IPS-18a (cell line): ENCODE measurements at regions not wholly inside any gene's neighbourhood (a gene's known extent, or its start where the extent isn't known, plus 50 kb on each side); places are given as distances from the start of the nearest gene placed in this dataset.

Experiments
- H3K27ac ChIP-seq: one replicate; pipeline ENCODE4 v1.5.1; 2013; ENCODE audit warnings: low read length
- H3K27me3 ChIP-seq: one replicate; pipeline ENCODE4 v1.6.1; 2013; ENCODE audit warnings: mild to moderate bottlenecking, low read length; ENCODE audit not compliant: control insufficient read depth, insufficient read depth
- H3K36me3 ChIP-seq: one replicate; pipeline ENCODE4 v1.6.1; 2013; ENCODE audit warnings: low read depth, low read length; ENCODE audit not compliant: control insufficient read depth
- H3K4me1 ChIP-seq: one replicate; pipeline ENCODE4 v1.6.1; 2013; ENCODE audit warnings: low read depth, low read length; ENCODE audit not compliant: control insufficient read depth
- H3K4me3 ChIP-seq: one replicate; pipeline ENCODE4 v1.5.1; 2013; ENCODE audit warnings: low read length
- H3K9ac ChIP-seq: one replicate; pipeline ENCODE4 v1.6.1; 2013; ENCODE audit warnings: mild to moderate bottlenecking, low read length, moderate library complexity
- H3K9me3 ChIP-seq: one replicate; pipeline ENCODE4 v1.6.1; 2013; ENCODE audit warnings: low read depth, low read length; ENCODE audit not compliant: control insufficient read depth

DNA sequence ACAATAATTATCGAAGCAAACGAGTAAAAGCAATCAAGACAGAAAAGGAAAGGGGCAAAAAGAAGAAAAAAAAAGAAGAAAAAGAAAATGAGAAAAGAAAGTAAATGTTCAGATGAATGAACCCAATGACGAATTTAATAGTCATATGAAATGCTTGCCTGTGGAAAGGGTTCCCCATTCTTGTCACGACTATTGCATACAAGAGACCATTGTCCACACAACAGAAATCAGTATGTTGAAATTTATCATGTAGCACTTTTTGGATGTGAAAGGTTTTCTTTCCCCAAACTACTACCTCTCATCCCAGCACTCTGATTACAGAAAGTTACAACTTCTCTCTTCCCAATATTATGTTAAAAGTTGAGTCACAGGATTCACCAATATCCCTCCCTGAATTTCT is 162.4 kb downstream of the ZDHHC21 start:
- Histone ChIP-seq H3K9me3 (no peaks in the 10 kb centered on the region), H3K4me3 (no peak overlapping the region), H3K27ac (no peak overlapping the region), H3K36me3 (no peaks in the 10 kb centered on the region), H3K9ac (no peak overlapping the region), H3K4me1 (peaks cover 32% of the 10 kb centered on the region), H3K27me3 (no peaks in the 10 kb centered on the region)

DNA sequence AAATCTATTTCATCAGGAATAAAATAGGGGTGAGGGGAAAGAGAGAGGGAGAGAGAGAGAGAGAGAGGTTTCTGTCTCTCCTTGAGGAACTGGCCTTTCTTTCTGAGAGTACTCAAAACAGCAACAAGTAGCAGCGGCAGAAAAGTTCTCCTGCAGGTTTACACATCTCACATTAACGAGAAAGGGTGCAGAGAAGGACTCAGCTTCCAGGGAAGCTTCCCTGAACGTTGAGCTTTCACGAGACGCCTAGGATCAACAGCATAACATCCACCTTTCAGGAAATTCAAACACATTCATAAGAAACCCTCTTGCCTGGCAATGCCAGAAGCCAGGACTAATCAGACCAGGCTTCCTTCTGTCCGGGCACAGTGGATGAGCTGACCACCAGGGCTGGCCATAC is 162.9 kb downstream of the ZDHHC21 start:
- no peak overlapping the region for H3K27ac ChIP-seq
- H3K36me3 ChIP-seq, result no peaks in the 10 kb centered on the region
- H3K4me1 ChIP-seq, result peaks cover 32% of the 10 kb centered on the region
- no peaks in the 10 kb centered on the region for H3K9me3 ChIP-seq
- no peaks in the 10 kb centered on the region for H3K27me3 ChIP-seq
- no peak overlapping the region for H3K9ac ChIP-seq
- H3K4me3 ChIP-seq, result no peak overlapping the region

DNA sequence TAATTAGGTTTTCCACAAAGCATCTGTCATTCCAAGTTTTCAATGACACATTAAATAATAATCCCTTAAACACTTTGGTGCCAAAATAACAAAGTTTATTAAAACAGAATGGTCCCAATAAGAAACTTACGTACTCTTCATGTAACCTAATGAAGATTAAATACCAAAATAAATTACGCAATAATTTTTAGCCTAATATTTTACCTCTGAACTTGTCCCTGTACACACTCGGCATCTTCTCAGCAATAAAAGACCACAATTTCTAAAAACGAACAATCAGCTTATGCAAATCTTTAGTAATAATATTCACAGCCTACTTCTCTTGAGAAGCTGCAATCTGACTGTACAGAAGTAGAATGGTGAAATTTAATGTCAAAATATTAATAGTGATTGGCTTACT is 163.6 kb downstream of the ZDHHC21 start:
- H3K4me1 ChIP-seq, result peaks cover 32% of the 10 kb centered on the region
- H3K9ac ChIP-seq, result no peak overlapping the region
- H3K9me3 ChIP-seq, result no peaks in the 10 kb centered on the region
- H3K27me3 ChIP-seq, result no peaks in the 10 kb centered on the region
- H3K36me3 ChIP-seq, result no peaks in the 10 kb centered on the region
- no peak overlapping the region for H3K4me3 ChIP-seq
- no peak overlapping the region for H3K27ac ChIP-seq

DNA sequence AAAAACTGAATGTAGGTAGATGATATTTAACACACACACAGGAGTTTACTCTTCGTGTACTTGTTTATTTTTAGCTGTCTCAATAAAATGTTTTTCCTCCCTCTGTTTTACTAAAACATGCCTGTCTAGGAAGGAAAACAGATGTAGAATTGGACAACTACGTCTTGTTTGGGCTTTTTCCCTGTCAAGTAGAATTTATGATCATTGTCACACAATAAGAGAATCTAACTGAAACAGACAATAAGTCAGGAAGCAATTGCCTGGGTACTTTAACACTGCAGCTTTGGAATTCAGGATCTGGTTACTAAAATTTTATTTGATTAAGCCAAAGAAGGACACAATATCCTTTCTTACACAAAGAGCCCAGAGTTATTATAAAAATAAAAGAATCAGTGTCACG is 164.2 kb downstream of the ZDHHC21 start:
- no peak overlapping the region for H3K4me3 ChIP-seq
- no peaks in the 10 kb centered on the region for H3K9me3 ChIP-seq
- H3K27ac ChIP-seq, result no peak overlapping the region
- no peaks in the 10 kb centered on the region for H3K36me3 ChIP-seq
- H3K27me3 ChIP-seq, result no peaks in the 10 kb centered on the region
- peaks cover 29% of the 10 kb centered on the region for H3K4me1 ChIP-seq
- no peak overlapping the region for H3K9ac ChIP-seq

DNA sequence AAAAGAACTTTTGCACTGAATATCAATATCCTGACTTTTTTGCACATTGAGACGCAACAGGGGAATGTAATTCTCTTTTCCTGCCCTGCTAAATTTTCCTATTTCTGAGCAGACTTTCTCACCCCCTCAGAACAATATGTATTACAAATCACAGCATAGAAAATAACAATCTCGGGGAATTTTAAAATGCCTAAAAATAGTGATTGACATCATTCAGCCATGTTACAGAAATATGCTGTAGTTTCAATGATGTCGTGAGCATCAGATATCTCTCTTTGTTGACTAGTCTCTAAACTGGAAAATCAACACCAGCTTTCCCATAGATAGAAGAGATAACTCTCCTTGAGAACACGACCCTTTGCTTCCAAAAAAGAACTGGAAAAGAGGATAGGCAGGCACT is 166.7 kb downstream of the ZDHHC21 start:
- no peak overlapping the region for H3K27ac ChIP-seq
- H3K4me1 ChIP-seq, result peaks cover 19% of the 10 kb centered on the region
- H3K27me3 ChIP-seq, result no peaks in the 10 kb centered on the region
- H3K4me3 ChIP-seq, result no peak overlapping the region
- no peaks in the 10 kb centered on the region for H3K9me3 ChIP-seq
- no peak overlapping the region for H3K9ac ChIP-seq
- no peaks in the 10 kb centered on the region for H3K36me3 ChIP-seq

DNA sequence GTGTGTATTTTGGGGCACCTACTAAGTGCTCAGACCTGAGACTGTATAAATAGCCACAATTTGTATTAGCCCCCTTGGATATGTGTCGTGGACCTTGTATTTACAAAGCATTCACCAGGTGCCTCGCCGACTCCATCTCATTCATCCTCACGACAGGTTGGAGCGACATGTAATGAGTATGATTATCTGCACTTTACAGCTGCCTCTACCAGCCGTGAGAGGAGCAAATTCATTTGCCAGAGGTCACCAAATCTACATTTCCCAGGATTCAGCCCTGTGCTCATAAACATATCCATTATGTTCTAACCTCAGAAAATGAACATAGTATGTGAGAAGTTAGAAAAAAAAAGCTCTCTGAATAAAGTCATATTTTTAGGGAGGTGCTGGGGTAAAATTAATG is 167.4 kb downstream of the ZDHHC21 start:
- H3K9ac ChIP-seq, result no peak overlapping the region
- H3K36me3 ChIP-seq, result no peaks in the 10 kb centered on the region
- H3K4me1 ChIP-seq, result peaks cover 13% of the 10 kb centered on the region

DNA sequence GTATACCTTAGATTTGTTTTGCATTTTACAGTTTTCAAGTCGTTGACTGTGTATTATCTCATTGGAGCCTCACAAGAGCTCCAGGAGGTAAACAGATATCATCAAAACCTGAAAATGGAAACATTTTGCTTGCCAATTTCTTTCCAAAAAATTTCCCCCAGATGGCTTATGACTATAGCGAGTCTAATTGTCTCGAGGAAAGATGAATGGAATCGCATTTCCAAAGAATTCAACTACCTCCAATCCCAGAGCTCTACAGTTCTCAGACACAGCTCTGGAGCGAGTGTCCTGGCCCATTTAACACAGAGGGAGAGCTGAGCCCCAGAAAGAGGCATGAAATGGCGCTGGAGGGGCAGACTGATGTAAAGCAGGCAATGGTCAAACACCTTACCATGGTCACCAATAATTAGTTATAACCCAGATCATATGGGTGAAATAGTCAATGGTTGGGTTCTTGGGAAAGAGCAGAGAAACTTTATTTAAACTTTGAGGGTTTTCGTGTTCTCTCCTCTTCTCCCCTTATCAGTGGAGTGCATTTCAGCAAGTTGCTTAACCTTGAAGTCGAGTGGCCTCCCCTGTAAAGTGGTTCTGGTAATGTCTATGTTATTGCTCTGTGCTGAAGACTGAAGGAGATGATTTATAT is 168.2 kb downstream of the ZDHHC21 start:
- peaks cover 4% of the 10 kb centered on the region for H3K4me1 ChIP-seq
- H3K27me3 ChIP-seq, result no peaks in the 10 kb centered on the region
- no peaks in the 10 kb centered on the region for H3K9me3 ChIP-seq
- H3K36me3 ChIP-seq, result no peaks in the 10 kb centered on the region
- no peak overlapping the region for H3K4me3 ChIP-seq
- no peak overlapping the region for H3K9ac ChIP-seq
- no peak overlapping the region for H3K27ac ChIP-seq

More for the DNA sequence above, 167.4 kb downstream of the ZDHHC21 start:
- H3K9me3 ChIP-seq, result no peaks in the 10 kb centered on the region
- no peaks in the 10 kb centered on the region for H3K27me3 ChIP-seq
- H3K4me3 ChIP-seq, result no peak overlapping the region
- H3K27ac ChIP-seq, result no peak overlapping the region

DNA sequence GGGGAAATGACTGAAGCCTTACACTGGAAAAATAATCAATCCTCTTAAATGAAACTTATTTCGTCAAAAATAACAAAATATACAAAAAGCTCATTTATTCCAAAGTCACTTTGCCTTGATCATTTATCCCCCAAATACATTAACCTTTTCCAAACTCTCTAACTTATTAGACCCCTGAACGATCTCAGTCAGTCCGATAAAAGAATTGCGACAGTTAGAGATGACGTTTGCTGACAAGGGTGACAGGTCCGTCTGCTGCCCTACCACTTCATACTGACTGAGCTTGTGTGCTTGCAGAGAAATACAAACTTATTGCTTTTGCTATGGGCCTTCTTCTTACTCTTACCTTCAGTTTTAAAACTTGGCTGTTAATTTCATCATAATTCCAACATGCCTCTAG is 169.7 kb downstream of the ZDHHC21 start:
- Histone ChIP-seq H3K9ac (no peak overlapping the region), H3K36me3 (no peaks in the 10 kb centered on the region), H3K4me3 (no peak overlapping the region)

DNA sequence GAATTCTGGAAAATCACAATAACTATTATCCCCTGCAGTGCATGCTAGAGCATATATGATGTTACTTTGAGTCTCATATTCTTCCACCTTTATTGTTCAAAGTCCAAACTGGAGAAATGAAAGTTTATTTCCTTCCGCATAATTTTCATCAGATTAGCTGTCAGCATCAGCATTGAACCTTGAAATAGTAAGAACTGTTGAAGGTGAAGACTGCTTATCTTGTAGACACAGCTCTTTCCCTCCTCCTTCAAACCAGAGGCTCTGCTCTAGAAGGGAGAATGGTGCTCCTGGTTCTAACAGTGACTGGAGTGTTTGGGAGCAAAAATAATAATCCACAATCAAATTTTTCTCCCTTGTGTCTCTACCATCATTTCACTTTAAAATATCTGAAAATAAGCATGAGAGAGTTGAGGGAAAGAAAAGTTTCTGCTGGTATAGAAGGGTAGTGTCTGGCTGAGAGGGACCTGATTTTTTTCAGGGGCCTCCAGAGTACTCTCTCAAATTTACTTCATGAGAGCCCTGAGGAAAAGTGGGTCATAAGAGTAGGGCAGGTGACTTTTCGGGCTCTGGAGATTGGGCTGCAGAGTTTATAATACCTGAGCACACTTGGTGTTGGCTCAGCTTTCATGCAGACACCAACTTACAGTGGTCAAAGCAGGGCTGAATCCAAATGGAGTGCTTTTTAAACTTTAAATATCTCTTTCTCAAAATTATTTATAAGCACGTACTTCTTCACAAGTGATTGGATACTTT is 170.4 kb downstream of the ZDHHC21 start:
- H3K4me1 ChIP-seq, result no peaks in the 10 kb centered on the region
- H3K27ac ChIP-seq, result no peak overlapping the region
- no peaks in the 10 kb centered on the region for H3K9me3 ChIP-seq
- no peaks in the 10 kb centered on the region for H3K27me3 ChIP-seq
- H3K4me3 ChIP-seq, result no peak overlapping the region
- H3K36me3 ChIP-seq, result no peaks in the 10 kb centered on the region
- no peak overlapping the region for H3K9ac ChIP-seq

More for the DNA sequence above, 169.7 kb downstream of the ZDHHC21 start:
- Histone ChIP-seq H3K9me3 (no peaks in the 10 kb centered on the region), H3K27ac (no peak overlapping the region), H3K4me1 (no peaks in the 10 kb centered on the region), H3K27me3 (no peaks in the 10 kb centered on the region)

DNA sequence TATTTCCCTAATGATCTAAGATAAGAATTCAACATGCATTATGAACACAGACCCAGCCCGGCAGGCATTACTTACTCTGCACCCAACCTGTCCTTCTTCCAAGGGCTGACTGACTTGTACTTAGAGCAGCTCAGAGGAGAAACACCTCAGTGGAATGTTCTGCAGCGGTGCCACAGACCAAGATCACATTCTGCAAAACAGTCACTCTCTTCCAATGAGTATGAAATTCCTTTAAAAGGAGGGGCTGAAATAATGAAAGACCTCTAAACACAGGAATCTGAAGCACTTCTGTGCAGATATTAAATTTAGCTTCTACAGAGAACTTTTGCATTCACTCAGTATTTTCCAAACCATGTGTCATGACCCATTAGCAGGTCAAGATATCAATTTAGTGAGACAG is 172.9 kb downstream of the ZDHHC21 start:
- Histone ChIP-seq H3K36me3 (no peaks in the 10 kb centered on the region), H3K27me3 (no peaks in the 10 kb centered on the region), H3K9ac (no peak overlapping the region), H3K9me3 (no peaks in the 10 kb centered on the region), H3K4me3 (no peak overlapping the region), H3K27ac (no peak overlapping the region), H3K4me1 (peaks cover 20% of the 10 kb centered on the region)

DNA sequence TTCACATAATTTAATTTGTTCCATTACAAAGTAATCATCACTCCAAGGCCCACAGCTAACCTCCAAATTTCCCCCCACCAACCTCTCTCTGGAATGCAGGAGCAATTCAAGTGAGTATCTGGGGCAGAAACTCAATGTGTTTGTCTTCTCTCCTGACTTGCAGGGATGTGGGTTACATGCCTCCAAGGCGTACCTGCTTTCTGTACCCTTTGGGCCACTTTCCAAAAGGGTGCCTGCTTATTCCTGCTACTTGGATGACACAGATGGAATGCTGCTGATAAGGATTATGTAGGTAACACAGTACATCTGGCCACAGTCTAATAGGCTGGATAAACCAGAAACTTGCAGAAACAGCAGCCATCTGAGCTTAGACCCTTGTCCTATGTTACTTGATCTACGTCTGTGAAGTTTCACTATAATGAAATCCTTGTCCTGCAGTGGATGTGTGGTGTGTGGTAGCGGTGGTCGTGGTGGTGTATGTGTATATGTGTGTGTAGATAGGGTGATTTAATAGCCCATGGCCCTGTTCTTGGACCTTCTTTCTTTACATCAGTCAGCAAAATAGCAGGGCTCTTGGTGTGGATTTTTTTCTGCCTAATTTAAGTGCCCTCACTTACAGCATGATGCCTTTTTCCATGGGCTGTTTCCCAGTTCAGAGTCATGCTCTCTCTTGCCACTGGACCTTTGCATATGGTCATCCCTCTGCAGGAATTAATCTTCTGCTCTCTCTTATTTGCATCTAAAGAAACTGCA is 175.9 kb downstream of the ZDHHC21 start:
- no peak overlapping the region for H3K27ac ChIP-seq

More for the DNA sequence above, 175.9 kb downstream of the ZDHHC21 start:
- Histone ChIP-seq H3K4me3 (no peak overlapping the region), H3K4me1 (peaks cover 25% of the 10 kb centered on the region), H3K36me3 (no peaks in the 10 kb centered on the region), H3K27me3 (no peaks in the 10 kb centered on the region), H3K9me3 (no peaks in the 10 kb centered on the region), H3K9ac (no peak overlapping the region)
